Muscle of back (tissue), 3 donors: ENCODE measurements at regions not wholly inside any gene's neighbourhood (a gene's known extent, or its start where the extent isn't known, plus 50 kb on each side); places are given as distances from the start of the nearest gene placed in this dataset.
A peak's percentile ranks its signal among the peaks of the same experiment; 100 is the strongest.
"Not testable (repeated sequence)": the region's sequence is repeated elsewhere in the genome, so short reads cannot be mapped to it uniquely, and the experiment has no call there.

ENCODE experiments used
- DNase-seq, 3 donors: peaks; one replicate each; pipeline versions ENCODE4 v3.0.0 to v3.0.0-alpha.2; 2013

DNA sequence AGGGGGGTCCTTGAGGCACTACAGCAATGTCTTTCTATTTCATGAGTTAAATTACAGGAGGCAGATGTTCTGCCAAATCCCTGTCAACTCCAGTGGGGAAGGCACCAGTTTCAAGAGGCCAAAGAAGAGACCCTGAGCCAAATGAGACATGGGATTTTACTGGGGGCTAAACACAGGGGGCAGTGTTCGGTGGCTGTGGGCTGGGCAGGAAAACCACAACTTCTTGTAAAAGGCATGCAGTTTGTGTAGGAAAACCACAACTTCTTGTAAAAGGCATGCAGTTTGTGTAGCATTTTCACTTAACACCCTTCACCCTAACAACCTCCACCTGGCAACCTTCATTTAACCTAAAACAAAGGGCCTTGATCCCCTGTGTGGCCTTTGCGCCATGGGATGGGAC, 61.0 kb downstream of the POLR2M start:
- DNase-seq, result no peak

DNA sequence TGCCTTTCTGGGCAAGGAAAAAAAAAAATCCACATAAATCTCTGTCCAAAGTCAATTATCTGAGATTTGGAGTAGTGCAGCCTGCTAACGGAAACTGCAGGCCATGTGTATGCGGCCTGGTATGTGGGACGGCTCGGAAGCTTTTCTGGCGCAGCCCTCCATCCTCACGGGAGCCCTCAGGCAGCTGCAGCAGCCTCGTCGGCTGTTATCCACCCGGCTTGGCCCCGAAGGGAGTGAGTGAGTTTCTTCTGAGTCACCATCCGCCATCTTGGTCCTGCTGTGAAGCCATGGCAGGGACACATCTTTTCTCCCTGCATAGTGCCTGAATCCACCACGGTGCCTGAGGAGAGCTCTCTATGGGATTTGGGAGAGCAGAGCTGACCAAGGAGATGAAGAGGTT, 62.8 kb downstream of the POLR2M start:
- peak; percentile 65 to 94 (median 82) for DNase-seq

DNA sequence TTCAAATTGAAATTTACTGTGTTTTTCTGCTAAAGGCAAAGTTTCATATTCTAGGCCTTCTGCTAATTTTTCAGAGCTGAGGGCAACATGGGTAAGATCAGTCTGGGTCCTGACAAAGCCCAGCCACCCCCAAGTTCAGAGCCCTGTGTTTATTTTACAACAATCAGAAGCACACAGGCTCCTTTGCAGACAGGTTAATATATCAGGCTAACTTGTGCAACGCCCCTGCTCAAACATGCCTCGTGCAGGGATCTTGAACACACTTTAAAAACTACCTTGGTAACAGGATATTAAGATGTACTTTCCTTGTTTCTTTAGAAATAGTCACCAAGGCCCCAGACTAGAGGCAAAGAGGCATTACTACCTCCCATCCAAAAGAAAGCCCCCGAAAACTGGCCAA, 64.0 kb downstream of the POLR2M start:
- DNase-seq, result no peak

DNA sequence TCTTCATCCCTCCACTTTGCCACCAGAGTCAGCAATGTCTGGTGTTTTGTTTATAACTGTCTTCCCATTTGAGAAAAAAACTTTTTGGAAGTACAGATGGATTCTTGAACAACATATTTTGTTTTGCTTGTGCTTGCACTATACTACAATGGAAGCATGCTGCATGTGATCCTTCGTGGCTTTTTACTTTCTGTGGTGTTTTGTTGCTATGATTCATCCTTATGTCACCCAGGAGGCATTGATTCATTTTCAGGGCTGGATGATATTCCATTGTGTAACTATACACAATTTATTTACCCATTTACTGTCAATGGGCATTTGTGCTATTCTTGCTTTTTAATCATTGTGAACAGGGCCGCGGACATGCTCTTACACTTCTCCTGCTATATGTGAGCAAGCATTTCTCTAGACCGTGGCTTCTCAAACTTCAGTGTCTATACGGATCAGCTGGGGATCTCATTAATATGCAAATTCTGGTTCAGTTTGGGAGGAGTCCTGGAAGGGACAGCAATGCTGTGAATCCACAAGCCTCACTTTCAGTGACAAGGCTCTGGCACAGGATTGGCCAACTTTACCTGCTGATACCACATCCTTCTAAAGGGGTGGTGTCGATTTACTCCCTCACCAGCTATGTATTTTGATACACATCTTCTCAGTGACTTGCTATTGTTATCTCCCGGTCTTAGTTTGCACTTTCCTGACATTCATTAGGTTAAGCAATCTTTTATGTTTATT, 65.9 kb downstream of the POLR2M start:
- no peak for DNase-seq

DNA sequence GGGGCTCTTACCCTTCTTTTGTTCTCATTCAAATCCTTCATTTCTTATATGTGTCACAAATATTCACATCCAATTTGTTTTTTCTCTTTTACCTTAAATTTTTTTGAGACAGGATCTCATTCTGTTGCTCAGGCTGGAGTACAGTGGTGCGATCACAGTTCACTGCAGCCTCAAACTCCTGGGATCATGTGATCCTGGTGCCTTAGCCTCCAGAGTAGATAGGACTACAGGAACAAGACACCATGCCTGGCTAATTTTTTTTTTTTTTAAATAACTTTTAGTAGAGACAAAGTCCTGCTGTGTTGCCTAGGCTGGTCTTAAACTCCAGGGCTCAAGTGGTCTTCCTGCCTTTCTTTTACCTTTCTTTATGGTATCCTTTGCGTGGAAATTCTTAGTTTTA, 66.5 kb downstream of the POLR2M start:
- DNase-seq, result no peak

DNA sequence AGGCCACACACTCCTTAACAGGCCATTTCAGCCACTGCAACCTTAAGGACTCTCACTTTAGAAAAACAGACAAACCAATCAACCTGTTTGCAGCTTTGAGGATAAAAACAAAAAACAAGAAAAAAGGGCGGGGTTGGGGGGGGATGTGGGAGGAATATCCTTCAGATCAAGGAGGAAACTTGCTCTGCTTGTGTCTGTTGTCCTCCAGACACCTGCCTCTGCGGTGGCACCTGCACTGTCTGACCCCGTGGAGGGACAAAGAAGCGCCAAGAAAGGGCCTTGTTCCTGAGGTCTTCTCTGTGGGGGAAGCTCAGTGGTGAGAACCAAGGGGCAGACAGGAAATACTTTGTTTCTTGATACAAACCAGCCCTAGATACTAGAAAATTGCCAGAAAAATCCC, 70.5 kb downstream of the POLR2M start:
- no peak for DNase-seq

DNA sequence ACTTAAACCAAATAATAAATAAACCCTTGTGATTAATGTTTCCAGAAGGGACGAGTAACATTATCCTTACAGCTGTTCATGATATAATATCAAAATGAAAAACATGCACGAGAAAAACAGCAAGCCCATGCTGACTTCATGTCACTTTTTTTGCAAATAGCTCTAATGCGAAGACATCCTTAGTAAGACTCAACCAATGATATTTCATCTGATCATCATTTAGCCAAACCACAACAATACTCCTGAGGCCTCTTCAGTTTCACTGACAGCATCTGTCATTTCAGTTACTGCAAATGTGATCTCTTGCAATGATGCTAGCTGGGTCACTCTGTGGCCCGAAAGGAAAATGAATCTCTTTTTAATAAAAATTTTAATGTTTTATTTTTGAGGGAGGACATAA, 74.0 kb downstream of the POLR2M start:
- peak in 2 of 3 donors; percentile 23 to 63 for DNase-seq

DNA sequence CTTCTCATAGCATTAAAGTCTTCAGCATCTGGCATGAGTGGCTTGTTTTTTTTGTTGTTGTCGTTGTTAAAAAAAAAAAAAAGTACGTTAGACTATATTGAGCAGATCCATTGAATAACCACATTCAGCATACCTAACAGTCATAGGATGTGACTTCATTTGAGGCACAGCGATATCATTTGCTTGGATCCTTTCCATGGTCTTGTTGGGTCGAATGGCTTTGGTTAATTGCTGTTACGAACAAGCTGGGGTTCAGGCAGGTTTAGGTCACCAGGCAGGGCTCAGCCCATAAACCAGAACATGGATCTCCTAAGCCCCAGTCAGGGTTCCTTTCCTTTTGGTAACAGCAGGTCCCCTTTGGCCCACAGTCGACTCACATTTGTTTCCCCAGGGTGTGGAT, 76.2 kb downstream of the POLR2M start:
- DNase-seq, result no peak

DNA sequence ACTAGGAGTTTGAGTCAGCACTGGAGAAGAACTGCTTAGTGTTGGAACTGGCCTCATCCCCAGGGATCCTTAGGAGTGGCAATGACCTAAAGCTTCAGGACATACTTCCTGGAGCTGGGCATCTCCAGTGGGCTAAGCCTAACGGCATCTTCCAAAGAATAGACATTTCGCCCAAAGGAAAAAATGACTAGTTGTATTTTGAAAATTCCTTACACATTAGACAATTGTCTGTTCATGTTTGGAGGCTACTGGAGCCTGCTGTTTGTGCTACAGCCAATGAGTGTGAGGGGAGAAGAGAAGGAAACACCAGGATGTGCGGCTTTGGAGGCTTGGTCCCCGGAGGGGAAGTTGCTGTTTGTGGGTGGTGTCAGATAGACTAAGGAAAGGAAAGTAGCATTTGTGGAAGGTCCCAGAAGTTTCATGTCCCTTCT, 77.6 kb downstream of the POLR2M start:
- peak; percentile 50 to 87 (median 52) for DNase-seq

DNA sequence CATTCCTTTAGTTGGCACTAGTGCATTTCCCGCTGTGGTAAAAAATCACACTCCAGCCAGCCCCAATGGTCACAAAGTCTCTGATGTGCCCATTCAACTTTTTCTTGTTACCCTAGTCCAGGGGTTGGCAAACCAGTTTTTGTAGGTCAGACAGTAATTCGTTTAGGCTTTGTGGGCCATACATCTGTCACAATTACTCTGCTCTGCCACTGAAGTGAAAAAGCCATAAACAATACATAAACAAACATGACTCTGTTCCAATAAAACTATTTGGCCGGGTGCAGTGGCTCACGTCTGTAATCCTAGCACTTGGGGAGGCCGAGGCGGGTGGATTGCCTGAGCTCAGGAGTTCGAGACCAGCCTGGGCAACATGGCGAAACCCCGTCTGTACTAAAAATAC, 78.5 kb downstream of the POLR2M start:
- no peak for DNase-seq

DNA sequence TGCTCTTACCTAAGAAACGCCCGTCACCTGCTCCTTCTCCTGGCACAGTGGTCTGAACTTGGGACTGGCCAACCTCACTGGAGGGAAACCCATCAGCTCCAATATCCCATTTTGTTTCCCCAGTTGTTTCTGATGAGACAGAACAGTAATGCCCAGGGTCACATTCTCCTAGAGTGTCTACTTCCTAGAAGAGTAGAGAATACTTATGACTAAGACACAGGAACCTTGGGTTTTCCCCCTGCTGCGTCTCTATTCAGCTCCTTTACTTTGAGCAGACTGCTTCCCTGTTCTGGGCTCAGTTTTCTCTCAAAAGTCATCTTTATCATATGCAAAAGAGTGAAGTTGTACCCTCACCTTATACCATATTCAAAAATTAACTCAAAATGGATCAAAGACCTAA, 79.4 kb downstream of the POLR2M start:
- no peak for DNase-seq

DNA sequence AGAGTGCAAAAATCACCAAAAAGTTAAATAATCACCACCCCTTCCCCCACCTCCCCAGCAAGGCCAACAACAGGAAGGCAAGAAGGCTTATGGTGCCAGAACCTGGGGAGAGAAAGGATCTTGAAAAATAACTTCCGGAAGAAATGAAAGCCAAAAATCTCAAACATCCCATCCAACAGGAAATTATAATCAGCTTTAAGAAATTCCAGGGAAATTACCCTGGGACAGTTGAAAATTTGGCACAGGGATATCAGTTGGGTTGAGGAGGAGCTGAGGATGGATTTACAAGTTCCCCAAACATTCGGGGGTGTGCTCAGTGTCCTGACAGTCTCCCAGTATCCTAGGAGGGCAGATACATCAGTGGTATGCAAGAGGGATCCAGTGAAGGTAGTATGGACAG, 82.7 kb downstream of the POLR2M start:
- DNase-seq, result peak in 1 of 3 donors; percentile 57

DNA sequence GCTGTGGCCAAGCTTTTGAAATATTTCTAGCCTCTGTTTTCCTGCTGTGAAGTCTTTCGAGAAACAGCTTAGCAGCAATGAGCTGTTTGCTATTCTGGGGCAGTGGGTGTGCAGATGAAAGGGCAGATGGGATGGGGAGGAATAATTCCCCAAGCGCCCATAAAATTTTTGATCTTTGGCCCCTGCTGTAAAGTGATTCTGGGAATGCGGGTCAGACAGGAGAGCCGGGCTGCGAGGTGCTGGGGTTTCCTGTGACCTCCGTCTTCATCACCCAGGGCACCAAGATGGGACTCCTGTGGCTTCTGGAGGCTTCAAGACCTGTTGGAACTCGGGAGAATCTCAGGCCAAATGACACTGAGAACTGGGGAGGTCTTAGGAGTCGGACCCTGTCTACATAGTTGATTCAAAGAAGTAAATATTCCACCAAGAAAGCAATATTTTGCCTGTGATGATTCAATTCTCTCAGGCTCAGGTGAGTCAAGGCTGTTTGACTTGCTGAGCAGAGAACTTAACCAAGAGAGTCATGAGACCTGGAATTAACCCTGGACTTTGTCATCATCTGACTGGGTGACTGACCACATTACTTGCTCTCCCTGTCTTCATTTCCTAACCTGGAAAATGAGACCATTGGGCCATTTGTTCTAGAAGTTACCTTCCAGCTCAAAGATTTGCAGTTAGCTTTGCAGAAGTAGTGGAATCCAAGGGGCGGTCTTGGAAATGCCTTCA, 86.4 kb downstream of the POLR2M start:
- DNase-seq, result no peak

DNA sequence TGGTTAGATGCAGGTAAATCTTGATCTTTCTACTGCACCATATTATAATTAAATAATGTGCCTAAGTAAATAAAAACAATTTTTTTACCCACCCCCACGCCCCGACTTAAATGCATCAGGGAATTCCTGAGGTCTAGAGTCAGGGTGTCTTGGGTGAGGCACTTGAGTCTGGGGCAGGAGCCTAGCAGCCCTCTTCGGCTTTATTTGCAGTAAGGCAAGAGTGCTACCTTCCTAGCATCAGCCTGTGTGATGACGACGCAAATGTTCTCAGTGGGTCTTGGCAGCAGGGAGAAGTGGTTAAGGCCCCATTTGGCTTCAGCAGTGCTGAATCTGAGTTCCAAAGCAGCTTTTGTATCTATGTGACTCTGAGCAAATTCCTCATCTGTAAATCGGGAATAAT, 88.7 kb downstream of the POLR2M start:
- no peak for DNase-seq

DNA sequence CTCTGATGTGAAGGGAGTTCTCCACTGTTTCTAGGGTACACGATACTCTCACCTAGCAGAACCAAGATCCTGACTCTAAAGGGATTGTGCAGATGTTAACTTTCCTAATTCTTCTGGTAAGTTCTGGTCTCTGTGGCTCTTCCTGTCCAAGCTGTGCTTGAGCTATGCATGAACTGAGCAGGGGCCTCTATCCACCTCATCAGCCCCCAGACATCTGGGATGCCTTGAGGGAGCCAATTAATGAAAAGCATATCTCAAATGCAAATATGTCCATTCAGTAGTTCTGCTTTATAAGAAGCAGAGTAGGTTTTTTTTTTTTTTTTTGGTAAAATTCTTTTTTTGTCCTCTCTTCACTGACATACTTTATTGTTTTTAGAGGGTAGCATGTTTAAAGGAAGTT, 89.6 kb downstream of the POLR2M start:
- peak in 1 of 3 donors; percentile 56 for DNase-seq

DNA sequence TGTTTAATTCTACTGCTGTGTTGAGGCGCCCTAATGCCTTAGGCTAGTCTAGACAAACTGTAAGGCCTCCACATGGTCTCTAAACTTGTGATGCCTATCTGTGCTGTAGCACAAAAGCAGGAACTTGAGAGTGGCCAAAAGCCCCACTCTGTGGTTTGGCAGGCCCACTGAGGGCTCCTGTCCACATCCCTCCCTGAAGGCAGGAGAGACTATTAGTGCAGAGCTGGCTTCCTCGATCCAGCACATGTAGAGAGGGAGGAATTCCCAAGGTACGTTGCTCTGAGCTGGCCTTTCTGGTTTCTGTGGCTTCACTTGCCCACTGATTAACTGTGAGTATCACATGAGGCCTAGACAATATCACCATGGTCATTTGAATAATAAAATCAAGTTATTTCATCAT, 90.6 kb downstream of the POLR2M start:
- peak in 1 of 3 donors; percentile 61 for DNase-seq

DNA sequence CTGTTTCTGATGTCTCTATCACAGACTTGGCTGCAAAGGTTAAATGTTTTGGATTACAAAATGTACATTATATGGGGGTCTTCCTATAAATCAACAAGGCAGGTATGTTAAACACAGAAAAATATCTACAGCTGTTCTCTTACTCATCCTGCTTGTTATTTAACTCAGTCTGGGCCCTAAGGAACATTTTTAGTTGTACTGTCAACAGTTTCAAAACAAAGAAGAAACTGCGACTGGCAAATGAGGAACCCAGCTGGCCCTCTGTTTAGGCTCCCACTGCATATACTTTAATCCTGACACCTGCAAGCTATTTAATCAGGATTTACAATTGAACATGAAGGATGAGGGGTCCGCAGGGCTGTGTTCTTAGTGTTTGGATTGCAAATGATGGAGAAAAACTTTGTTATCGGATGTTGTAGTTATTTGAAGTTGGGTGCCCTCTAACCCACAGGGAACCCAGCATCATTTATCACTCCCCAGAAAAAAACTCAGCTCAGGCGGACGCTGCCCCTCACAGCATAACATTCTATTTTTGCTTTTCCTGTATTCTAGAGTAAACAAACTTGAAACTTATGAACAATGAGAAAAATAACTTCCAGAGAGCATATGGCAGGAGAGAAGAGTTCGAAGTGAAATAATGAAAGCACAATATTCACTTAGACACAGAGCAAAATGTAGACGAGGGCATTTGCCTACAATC, 91.2 kb downstream of the POLR2M start:
- peak in 1 of 3 donors; percentile 51 for DNase-seq

DNA sequence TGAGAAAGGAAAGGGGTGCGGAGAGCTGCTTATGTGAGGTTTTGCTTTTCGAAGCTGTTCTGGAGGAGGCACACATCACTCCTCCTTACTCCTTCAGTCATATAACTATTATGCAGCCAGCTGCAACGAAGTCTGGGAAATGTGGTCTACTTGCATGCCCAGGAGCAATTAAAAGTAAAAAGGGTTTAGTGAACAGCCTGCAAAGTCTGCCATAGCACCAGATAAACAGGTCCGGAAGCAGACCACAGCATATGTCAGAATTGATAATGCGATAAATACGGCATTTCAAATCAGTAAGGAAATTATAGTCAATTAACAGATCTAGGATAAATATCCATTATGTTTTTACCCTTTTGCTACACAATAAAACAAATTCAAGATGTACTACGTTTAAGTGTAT, 99.5 kb downstream of the POLR2M start:
- DNase-seq, result no peak

DNA sequence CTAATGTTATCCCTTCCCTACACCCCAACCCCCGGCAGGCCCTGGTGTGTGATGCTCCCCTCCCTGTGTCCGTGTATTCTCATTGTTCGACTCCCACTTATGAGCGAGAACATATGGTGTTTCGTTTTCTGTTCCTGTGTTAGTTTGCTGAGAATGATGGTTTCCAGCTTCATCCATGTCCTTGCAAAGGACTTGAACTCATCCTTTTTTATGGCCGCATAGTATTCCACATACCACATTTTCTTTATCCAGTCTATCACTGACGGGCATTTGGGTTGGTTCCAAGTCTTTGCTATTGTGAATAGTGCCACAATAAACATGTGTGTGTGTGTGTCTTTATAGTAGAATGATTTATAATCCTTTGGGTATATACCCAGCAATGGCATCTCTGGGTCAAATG, 102.8 kb downstream of the POLR2M start:
- not testable (repeated sequence) for DNase-seq

DNA sequence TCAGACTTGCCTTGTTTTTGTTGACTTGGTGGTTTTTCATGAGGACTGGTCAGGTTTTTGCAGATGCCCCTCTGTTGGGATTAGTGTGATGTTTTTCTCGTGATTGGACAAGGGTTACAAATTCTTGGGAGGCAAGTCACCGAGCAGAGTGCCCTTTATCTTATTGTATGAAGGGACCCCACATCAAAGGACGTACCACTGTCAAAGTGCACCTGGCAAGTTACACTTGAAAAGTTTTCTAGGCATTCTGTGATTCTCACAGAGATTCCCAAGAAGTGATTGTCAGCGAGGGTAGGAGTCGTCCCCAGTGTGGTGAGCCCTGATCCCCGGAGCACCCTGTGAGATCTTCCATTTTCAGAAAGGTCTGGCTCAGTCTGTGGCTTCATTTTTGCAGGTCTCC, 110.1 kb downstream of the POLR2M start:
- DNase-seq, result no peak

DNA sequence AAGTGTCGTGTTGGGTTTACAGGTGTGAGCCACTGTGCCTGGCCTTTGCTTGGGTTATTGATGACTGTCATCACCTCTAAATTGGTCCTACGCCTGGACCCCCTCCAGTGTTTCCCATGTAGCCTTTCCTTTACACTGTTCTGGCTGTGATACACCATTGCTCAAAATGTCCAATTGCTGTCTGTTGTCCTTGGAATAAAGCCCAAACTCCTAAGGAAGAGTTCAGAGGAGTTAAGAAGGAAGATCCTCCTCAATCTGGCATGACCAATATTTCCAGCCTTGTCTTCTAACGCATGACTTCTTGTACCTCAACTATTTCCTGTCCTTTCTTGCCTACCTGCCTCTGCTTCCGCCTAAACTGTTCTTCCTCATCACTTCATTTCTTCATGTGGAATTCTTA, 113.1 kb downstream of the POLR2M start:
- DNase-seq, result peak in 1 of 3 donors; percentile 3

DNA sequence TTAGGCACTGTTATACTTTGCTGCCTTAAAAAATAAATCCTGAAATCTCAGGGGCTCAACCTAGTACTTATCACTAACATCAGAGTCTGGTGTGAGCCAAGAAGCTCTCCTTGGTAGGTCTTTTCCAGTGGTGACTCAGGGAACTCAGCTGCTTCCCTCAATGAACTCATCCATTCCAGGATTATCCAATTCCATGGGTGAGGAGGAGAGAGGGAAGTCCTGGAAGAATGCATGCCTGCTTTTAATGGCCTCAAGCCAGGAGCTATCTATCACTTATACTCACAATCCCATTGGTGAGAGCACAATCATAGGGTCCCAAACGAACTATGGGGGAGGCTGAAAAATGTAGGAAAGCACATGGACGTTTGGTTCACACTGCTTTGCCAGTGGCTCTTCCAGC, 113.6 kb downstream of the POLR2M start:
- DNase-seq, result peak in 2 of 3 donors; percentile 8 to 83

DNA sequence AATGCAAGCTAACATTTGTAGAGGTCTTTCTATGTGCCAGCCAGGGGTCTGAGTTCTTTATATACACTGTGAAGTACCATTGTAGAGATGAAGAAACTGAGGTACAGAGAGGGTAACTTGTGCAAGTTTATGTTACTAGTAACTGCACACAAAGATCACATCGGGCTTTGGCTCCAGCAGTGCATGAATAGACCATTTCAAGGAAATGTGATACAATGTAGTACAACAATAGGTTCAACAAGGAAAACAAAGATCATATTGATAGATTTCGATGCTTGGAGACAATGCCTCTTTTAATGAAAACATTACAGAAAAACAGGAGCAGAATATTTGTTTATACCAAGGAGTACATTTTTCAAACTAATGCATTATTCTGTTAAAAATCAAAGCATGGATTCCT, 115.3 kb downstream of the POLR2M start:
- no peak for DNase-seq
